ENCODE measurements at regions not wholly inside any gene's neighbourhood (a gene's known extent, or its start where the extent isn't known, plus 50 kb on each side); places are given as distances from the start of the nearest gene placed in this dataset.
A peak's percentile ranks its signal among the peaks of the same experiment; 100 is the strongest.

- TF ChIP-seq CTCF (IDR thresholded peaks at IDR 0.05): no peak
- DNase-seq (ENCODE audit: low spot score): no peak
- ATAC-seq (ENCODE audit: low FRiP score): peak; percentile 69
Observed at GRCh38 chr5:159504106-159504856, 174.0 kb upstream of the IL12B start.

GRCh38 chr5:159504857-159505304, 174.6 kb upstream of the IL12B start:
- DNase-seq (ENCODE audit: low spot score): no peak

GRCh38 chr5:159507055-159507454, 176.8 kb upstream of the IL12B start:
- no peak for TF ChIP-seq CTCF (IDR thresholded peaks at IDR 0.05)
- ATAC-seq (ENCODE audit: low FRiP score) (no peak), DNase-seq (ENCODE audit: low spot score) (no peak)

More at GRCh38 chr5:159504857-159505304, 174.6 kb upstream of the IL12B start:
- peak; percentile 95 for ATAC-seq (ENCODE audit: low FRiP score)
- TF ChIP-seq CTCF (IDR thresholded peaks at IDR 0.05): no peak

GRCh38 chr5:159507661-159508060, 177.4 kb upstream of the IL12B start:
- TF ChIP-seq CTCF (IDR thresholded peaks at IDR 0.05): no peak
- DNase-seq (ENCODE audit: low spot score): no peak
- no peak for ATAC-seq (ENCODE audit: low FRiP score)

GRCh38 chr5:159508344-159508743, 178.1 kb upstream of the IL12B start:
- no peak for TF ChIP-seq CTCF (IDR thresholded peaks at IDR 0.05)
- DNase-seq (ENCODE audit: low spot score) (no peak), ATAC-seq (ENCODE audit: low FRiP score) (no peak)

GRCh38 chr5:159509002-159509660, 178.8 kb upstream of the IL12B start:
- DNase-seq (ENCODE audit: low spot score): no peak
- TF ChIP-seq CTCF (IDR thresholded peaks at IDR 0.05): no peak
- no peak for ATAC-seq (ENCODE audit: low FRiP score)

GRCh38 chr5:159510282-159510681, 180.0 kb upstream of the IL12B start:
- no peak for DNase-seq (ENCODE audit: low spot score)

More at GRCh38 chr5:159510282-159510681, 180.0 kb upstream of the IL12B start:
- TF ChIP-seq CTCF (IDR thresholded peaks at IDR 0.05): no peak
- no peak for ATAC-seq (ENCODE audit: low FRiP score)
